HS-27A (cell line): ENCODE measurements at regions not wholly inside any gene's neighbourhood (a gene's known extent, or its start where the extent isn't known, plus 50 kb on each side); places are given as distances from the start of the nearest gene placed in this dataset.

ENCODE experiments used
- DNase-seq: peaks from one replicate; pipeline ENCODE4 v3.0.0-alpha.2; 2012; ENCODE audit warnings: low read depth, missing footprints

DNA sequence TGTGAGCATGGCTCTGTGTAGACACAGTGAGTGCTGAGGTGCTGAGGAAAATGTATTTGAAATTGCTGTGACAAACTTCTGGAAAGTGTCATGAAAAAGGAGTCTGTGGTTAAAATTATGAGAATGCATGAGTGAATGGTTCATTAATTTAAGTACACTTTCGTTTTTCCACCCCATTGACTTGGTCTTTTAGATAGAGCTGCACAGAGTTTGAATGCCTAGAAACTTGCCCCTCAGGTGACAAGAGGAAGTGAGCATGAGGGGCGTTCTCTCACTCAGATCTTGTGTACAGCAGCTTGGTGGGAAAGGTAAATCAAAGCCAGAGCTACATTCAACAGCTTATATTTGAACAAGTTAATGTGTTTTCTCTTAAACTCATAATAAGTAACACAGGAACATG, 296.8 kb downstream of the WDR72 start:
- no peak for DNase-seq

DNA sequence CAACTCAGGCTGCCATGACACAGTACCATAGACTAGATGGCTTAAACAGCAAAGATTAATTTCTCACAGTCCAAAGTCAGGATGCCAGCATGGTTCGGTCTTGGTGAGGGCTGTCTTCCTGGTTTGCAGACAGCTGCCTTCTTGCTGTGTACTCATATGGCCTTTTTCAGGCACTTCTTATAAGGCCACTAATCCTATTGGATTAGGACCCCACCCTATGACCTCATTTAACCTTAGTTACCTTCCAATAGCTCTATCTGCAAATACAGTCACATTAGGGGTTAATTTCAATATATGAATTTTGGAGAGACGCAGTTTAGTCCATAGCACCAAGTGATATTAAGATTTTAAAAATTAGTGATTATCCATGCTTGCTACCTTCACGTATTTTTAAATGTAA, 297.8 kb downstream of the WDR72 start:
- DNase-seq: no peak

DNA sequence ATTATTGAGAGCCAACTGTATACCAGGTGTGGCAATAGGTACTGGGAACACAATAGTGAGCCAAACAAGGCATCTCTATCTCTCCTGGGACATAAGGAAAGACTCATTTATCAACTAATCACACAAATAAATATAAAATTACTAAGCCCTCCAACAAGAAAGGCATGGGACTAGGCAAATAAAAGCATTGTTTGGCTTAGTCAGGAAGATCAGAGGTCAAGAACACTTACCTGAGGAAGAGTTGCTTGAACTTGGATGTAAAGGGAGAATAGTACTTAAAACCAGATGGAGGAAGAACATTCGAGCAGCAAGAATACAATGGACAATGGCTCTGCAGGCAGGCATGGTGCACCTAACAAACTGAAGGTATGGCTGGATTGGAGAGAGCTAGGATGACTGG, 300.7 kb downstream of the WDR72 start:
- no peak for DNase-seq

DNA sequence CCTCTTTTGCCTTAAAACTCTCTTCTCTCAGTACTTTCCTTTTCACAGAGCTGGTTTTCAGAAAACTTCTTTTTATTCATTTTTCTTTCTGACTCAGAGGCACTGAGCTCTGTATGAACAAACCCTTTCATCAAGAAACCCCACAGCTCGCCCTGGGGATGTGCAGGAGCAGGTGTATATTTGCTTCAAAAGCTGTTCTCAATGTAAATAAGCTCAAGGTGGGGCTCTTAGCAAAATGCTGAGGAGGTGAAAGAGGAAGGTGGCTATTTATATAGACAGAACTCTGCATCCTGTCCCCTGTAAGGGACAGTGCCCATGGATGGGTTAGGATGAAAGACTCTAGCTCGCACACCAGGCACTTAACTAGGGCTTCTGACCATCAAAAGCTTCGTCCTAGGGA, 302.0 kb downstream of the WDR72 start:
- no peak for DNase-seq

- no peak for DNase-seq
Measured at GRCh38 chr15:53454843-53455721, 304.4 kb downstream of the WDR72 start.

DNA sequence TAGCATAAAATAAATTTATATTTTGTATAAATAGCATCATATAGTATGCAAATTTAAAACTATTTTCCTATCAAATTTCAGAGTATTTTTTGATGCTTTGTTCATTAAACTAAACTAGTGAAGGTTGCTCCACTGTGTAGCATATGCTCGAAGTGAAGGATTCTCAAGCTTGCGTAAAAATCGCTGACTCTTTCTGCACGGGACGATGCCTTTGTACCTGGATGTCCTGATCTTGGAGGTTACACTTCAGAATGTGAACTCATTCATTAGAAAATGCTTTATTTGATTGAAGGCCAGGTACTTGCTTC, 305.0 kb downstream of the WDR72 start:
- DNase-seq: no peak

- DNase-seq: no peak
Measured at GRCh38 chr15:53453253-53454105, 306.0 kb downstream of the WDR72 start.

GRCh38 chr15:53448232-53449015, 311.0 kb downstream of the WDR72 start:
- DNase-seq: no peak

- DNase-seq: no peak
Measured at GRCh38 chr15:53447742-53448141, 311.7 kb downstream of the WDR72 start.

GRCh38 chr15:53447053-53447574, 312.3 kb downstream of the WDR72 start:
- no peak for DNase-seq

DNA sequence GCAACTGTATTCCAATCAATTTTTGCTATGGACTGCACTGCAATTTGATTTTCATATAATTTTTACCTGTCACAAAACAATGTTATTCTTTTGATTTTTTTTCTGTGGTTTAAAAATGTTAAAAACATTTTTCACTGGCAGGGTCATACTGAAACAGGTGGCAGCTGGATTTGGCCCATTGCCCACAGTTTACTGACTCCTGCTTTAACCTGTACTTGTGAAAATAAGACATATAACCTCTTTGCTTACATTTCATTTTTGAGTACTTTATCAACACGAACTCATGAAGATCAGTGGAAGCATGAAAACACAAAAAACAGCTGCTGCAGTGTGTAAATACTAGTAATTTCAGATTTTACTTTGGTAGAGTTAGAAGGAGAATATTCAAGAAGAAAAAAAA, 313.1 kb downstream of the WDR72 start:
- no peak for DNase-seq

DNA sequence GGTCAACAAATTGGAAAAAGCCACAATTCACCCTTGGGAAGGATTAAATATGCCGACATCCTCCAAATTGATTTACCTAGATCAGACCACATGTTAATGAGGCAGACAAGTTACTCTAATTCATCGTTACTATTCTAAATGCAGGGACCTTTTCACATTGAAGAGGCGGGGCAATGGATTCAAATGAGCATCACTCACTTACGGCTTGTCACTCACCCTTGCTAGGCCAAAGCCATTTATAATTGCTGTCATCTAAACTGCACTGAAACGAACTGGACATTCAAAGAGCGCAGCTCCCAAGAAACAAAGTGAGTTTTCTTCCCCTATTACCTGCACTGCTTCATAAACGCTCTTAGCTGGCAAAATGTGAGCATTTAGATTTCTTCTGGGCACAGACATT, 313.9 kb downstream of the WDR72 start:
- DNase-seq: no peak

DNA sequence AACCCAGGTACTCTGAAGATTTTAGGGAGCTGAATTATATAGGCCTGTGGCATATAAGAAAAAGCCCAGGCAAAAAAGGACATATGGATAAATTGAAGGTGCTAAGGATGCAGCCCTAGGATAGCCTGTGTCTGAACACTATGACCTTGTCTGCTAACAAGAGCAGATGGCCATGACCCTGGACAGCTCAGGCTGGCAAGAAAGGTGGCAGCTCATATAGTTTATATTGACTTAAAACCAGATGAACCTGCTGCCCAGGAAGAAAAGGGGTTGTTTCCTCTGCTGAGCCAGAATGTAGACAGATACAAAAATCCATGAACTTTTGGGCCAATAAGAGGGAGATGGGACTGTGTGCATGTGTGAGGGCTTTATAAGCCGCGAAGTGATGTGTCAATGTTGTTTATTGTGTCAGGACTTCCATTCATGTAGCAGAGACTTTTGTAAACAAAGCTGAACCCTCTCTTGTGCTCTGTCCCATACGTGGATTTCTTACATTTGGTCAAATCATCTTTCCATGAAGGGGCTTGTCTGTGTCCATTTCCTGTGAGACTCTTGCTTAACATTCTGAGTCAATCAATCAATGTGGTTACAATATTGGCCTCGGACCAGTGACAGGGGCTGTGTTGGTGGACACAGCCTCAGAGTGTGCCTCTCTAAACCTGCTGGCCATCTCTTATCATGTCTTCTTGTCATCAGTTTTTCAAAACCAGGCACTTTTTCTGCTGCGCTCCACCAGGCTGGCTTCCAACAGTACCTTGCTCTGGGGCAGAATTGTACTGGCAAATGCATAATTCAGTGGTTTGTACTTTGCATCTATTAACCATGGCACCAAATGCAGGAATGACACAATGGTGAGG, 321.2 kb downstream of the WDR72 start:
- DNase-seq: no peak

- no peak for DNase-seq
Measured at GRCh38 chr15:53437366-53437765, 322.1 kb downstream of the WDR72 start.

- DNase-seq: no peak
Measured at GRCh38 chr15:53434174-53434678, 325.2 kb downstream of the WDR72 start.

- DNase-seq: no peak
Measured at GRCh38 chr15:53416219-53416940, 343.1 kb downstream of the WDR72 start.

DNA sequence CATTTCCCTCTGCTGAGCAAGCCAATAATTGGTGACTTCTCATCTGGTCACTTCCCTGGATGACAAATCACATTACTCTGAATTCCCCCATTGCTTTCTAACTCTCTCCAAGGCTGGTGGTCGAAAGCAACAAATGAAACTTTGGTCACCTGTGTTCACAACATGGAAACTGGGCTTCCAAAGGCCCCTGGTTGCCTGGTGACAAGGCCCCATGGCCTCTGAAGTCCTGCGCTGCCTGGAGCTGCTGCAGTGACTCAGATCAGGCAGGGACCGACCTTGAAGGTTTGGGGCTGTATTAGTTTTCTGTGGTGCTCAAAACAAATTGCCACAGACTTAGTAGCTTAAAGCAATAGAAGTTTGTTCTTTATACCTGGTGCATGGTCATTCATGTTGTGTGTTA, 345.3 kb downstream of the WDR72 start:
- no peak for DNase-seq

- DNase-seq: no peak
Measured at GRCh38 chr15:53412542-53412941, 346.9 kb downstream of the WDR72 start.

- no peak for DNase-seq
Measured at GRCh38 chr15:53404930-53405493, 354.5 kb downstream of the WDR72 start.

GRCh38 chr15:53401503-53401902, 358.0 kb downstream of the WDR72 start:
- no peak for DNase-seq
